GM19372 (cell line): ENCODE measurements at regions not wholly inside any gene's neighbourhood (a gene's known extent, or its start where the extent isn't known, plus 50 kb on each side); places are given as distances from the start of the nearest gene placed in this dataset.
"Not testable (repeated sequence)": the region's sequence is repeated elsewhere in the genome, so short reads cannot be mapped to it uniquely, and the experiment has no call there.

Experiments
- ATAC-seq: cut with Tn5 transposase; IDR thresholded peaks from one replicate; pipeline ENCODE4 v1.9.1; 2021; ENCODE audit warnings: mild to moderate bottlenecking, low read depth, moderate library complexity; ENCODE audit not compliant: unreplicated experiment

DNA sequence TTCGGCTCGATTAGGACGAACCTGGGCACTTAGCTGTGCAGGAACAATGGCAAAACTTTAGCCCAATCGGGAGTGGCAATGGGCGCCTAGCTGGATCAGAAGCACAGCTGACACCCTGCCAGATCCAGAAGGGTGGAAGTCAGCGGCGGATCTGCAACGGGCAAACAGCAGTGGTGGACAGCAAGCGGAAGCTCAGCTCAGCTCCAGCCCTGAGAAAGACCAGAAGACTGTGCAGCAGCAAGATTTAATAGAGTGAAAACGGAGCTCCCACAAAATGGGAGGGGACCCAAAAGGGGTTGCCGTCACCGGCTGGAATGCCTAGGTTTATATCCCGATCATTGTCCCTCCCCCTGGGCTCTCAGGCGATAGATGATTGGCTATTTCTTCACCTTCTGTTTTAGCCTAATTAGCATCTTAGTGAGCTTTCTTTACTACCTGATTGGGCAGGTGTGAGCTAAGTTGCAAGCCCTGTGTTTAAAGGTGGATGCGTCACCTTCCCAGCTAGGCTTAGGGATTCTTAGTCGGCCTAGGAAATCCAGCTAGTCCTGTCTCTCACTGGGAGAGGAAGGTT lies 1237.9 kb downstream of the CDH12 start:
- no peak for ATAC-seq

GRCh38 chr5:21613971-21614488 lies 1239.1 kb downstream of the CDH12 start:
- no peak for ATAC-seq

DNA sequence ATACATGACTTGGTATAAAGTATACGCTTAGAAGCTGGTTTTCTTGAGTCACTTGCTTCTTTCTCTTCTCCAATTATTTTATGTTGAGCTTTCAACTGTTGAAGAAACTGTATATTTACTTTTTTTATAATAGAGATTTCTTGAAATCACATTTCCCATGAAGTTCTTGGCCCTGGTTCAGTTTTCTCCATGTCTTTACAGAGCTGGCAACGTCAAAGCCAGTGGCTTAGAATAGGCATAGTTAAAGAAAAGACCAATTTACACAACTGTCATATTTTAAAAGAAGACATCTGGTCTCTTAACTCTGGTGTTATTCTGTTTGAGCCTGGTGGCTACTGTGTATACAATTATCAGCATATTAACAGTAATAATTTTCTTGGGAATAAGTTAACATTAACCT lies 1249.3 kb downstream of the CDH12 start:
- ATAC-seq: no peak

DNA sequence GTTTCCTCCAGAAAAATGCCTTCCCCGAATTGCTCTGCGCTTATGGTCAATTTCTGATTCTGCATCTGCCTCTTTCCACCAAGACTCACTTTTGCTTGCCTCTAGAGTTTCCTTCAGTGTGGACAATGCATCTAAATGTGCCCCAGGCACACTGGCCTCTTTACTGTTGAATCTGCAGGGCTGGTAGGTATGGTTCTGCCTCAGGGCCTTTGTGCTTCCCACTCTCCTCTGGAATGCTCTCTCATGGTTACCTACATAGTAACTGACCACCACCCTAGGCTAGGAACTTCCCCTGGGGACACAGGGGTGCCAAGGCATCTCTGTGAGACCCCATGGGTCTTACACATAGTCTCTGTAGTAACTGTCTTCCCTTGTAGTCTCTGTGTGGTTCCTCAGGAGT lies 1258.6 kb downstream of the CDH12 start:
- no peak for ATAC-seq

DNA sequence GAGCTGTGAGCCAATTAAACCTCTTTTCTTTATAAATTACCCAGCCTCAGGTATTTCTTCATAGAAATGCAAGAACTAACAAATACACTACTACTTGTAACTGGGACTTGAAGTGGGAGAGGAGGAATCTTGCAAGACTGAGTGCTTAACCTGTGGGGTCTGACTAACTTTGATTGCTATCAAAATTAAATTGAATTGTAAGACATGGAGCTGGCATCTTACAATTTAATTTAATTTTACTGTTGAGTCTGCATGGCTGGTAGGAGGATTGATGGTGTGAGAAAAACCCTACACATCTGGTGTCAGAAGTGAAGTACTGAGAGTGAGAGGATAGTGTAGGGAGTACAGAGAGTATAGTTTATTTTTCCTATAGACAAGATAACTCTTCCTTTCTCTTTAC lies 1259.9 kb downstream of the CDH12 start:
- no peak for ATAC-seq

DNA sequence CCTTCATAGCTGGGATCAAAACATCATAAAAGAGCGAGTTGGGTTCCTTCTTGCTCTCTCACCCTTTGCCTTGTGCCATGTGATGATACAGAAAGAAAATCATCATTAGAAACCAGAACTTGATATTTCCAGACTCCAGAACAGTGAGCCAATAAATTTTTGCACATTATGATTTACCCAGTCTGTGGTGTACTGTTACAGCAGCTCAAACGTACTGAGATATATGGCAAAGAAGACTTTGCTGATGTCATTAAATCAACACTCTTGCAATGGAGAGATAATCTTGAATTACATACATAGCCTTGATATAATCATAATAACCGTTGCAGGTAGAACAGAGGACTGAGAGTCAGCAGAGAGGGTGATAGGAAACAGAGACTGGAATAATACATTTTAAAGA lies 1271.6 kb downstream of the CDH12 start:
- ATAC-seq: no peak

DNA sequence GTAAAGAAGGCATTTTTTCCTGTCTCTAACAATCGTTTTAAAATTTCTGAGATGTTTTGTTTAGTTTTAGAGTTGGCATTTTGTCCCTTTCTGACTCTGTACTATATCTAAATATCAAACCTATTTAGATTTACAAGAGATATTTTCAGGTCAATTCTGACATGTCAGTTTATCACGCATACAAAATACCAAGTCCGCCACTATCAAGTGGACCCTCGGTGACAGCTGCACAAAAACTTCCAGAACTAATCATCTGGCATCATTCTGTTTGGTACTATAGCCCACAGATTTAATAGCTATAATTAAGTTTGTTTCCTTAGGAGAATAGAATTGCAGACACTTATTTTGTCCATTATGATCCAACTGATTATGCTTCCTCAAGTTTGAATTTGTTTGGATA lies 1278.2 kb downstream of the CDH12 start:
- no peak for ATAC-seq

GRCh38 chr5:21574438-21574837 lies 1278.7 kb downstream of the CDH12 start:
- no peak for ATAC-seq

GRCh38 chr5:21573416-21574314 lies 1279.5 kb downstream of the CDH12 start:
- no peak for ATAC-seq

- ATAC-seq: not testable (repeated sequence)
Measured at GRCh38 chr5:21571196-21571595, 1281.9 kb downstream of the CDH12 start.

DNA sequence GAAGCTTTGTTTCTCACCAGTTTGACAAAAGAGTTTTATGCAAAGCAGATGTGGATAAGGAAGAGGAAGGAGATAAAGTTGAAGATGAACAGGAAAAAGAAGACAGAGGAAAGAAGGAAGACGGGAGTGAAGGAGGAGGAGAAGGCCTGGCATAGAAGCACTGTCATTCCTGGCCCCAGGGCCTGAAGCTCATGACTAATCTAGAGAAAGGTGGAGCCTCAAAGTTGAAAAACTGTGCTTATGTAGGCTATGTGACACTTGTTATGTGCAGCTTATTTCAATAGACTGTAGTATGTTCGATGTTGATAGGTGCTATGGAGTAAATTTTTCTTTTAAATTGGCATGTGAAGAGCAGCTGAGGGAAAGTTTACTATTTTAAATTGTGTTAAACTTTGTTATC lies 1294.0 kb downstream of the CDH12 start:
- ATAC-seq: not testable (repeated sequence)

DNA sequence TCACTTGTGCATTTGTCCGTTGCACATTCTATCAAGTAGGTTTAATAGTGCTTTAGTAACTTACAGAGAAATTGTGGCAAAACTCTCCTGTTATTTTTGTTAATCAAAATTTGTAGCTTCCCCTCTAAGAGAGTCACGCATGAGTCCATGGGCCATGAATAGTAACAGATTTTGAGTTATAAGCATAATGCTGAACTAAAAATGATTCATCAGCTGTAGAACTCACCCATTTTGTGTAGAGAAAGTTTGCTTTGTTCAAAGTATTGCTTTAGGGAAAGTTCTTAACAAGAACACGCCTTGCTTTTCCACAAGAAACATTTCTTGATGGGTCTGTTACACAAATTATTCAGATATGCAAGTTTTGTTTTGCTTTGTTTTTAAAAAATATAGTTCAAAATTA lies 1300.9 kb downstream of the CDH12 start:
- not testable (repeated sequence) for ATAC-seq

DNA sequence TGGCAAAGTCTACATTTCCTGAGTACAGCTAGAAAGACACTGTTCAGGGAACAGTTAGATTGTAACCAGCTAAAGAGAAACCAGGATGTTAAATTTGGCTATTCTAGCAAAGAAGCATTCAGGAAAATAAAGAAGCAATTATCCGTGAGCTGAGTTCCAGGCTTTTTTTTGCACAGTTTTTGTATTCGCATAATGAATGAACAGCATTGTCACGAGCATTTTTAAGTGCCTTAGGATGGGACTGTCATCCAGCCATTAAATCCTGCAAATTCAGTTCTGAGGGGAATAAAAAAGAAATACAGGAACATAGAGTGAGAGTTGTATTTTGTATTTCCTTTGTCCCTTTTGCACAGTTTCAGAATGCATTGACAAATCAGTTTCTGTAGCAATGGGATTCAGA lies 1302.2 kb downstream of the CDH12 start:
- not testable (repeated sequence) for ATAC-seq

DNA sequence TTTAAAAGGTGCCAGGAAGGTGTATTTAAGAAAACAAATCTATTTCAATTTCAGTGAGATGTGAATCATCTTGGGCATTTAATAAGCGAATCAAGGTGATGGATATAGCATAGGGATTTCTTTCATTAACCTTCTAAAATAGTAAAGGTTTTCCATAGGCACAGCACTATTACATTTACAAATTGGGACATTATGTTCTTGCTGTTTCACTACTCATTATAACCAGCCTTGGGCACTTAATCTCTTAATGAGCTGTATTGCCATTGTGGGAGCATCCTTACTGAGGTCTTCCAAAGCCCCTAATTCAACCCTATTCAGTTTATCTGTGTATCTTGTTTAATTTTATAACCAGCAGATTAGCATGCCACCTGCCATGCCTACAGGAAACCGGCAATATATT lies 1305.5 kb downstream of the CDH12 start:
- not testable (repeated sequence) for ATAC-seq

GRCh38 chr5:21535114-21535513 lies 1318.0 kb downstream of the CDH12 start:
- not testable (repeated sequence) for ATAC-seq

DNA sequence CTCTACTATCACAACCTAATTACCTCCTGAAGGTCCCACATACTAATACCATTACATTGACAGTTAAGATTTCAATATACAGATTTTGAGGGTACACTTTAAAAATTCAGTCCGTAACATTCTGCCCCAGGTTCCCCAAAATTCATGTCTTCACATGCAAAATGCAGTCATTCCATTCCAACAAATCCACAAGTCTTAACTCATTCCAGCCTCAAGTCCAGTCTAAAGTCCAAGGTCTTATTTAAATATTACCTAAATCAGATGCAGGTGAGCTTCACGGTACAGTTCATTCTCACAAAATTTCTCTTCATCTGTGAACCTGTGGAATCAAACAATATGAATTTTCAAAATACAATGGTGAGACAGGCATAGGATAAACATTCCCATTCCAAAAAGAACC lies 1332.0 kb downstream of the CDH12 start:
- ATAC-seq: not testable (repeated sequence)

DNA sequence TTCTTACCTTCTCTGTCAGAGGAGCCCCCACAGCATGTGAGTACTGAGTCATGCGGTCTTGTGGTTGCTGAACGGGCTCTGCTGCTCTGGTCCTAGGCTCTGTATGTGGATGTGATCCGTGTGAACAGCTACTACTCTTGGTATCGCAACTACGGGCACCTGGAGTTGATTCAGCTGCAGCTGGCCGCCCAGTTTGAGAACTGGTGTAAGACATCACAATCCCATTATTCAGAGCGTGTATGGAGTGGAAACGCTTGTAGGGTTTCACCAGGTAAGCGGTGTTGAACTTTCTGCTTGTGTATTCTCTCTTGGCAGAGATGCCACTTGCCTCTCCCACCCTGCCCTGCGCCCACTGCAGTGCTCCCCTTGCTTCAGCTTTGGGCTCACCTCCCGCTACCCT lies 1356.2 kb downstream of the CDH12 start:
- ATAC-seq: not testable (repeated sequence)

GRCh38 chr5:21496056-21496455 lies 1357.1 kb downstream of the CDH12 start:
- not testable (repeated sequence) for ATAC-seq

DNA sequence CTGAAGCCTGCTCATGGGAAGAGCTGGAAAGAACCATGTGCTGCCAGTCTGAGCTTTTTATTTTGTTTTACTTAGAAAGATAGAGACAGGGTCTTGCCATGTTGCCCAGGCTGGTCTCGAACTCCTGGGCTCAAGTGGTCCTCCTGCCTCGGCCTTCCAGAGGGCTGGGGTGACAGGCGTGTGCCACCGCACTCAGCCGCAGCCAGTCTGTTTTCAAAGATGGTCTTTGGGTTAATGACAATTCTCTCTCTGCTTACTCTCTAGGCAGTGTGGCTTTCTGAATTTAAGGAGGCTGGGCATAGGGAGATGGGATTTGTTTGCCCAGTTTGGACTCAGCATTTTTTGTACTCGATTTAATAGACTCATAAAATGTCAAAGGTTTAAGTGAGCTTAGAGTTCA lies 1357.9 kb downstream of the CDH12 start:
- ATAC-seq: not testable (repeated sequence)

- not testable (repeated sequence) for ATAC-seq
Measured at GRCh38 chr5:21494033-21494432, 1359.1 kb downstream of the CDH12 start.

GRCh38 chr5:21491182-21491581 lies 1362.0 kb downstream of the CDH12 start:
- not testable (repeated sequence) for ATAC-seq

GRCh38 chr5:21488828-21489227 lies 1364.3 kb downstream of the CDH12 start:
- not testable (repeated sequence) for ATAC-seq
